Thyroid gland (tissue), 4 donors: ENCODE measurements at regions not wholly inside any gene's neighbourhood (a gene's known extent, or its start where the extent isn't known, plus 50 kb on each side); places are given as distances from the start of the nearest gene placed in this dataset.

Source experiments
- DNase-seq, 2 donors: peaks; one replicate each; pipeline ENCODE4 v3.0.0-alpha.2; 2019
- H3K27ac ChIP-seq, 3 donors: fragments of 200-600 bp; sonication (generic); 1 replicate in 2 of 3; 2 replicates in 1 of 3; pipeline ENCODE4 v1.5.1; 2016 to 2019; ENCODE audit warnings: mild to moderate bottlenecking in 1 of 3, moderate library complexity in 1 of 3
- H3K27me3 ChIP-seq: fragments of 200-600 bp; sonication (generic); one replicate; pipeline ENCODE4 v1.5.1; 2019
- H3K36me3 ChIP-seq, 2 donors: fragments of 200-600 bp; sonication (generic); one replicate each; pipeline ENCODE4 v1.5.1; 2016 to 2019
- H3K4me1 ChIP-seq, 2 donors: fragments of 200-600 bp; sonication (generic); one replicate each; pipeline ENCODE4 v1.5.1; 2017 to 2019
- H3K4me3 ChIP-seq, 3 donors: fragments of 200-600 bp; sonication (generic); replicated peaks in 1 of 3; 1 replicate in 2 of 3; 2 replicates in 1 of 3; pipeline ENCODE4 v1.5.1; 2016; ENCODE audit warnings: mild to moderate bottlenecking in 1 of 3
- H3K9me3 ChIP-seq: fragments of 200-600 bp; sonication (generic); one replicate; pipeline ENCODE4 v1.5.1; 2017
- POLR2A ChIP-seq, 2 donors: fragments of 450-650 bp; IDR thresholded peaks; one replicate each; pipeline ENCODE4 v1.6.1; 2017; ENCODE audit warnings: antibody characterized with exemption in 2 of 2, mild to moderate bottlenecking in 2 of 2, moderate library complexity in 1 of 2
- WGBS, 2 donors: methylation state at CpG; one replicate each; pipeline ENCODE4 v1.1.5; 2017; 5-methylcytosine and 5-hydroxymethylcytosine counted together
- intact Hi-C: fragments of 100-400 bp; cut with DNase I; formaldehyde crosslinking; loops from one replicate; pipeline ENCODE4 v1.15.1; 2023
- TF ChIP-seq, protein P1 (sequence below), 6 experiments: fragments of 200-600 bp in 3 of 6; fragments of 450-650 bp in 3 of 6; sonication (generic) in 3 of 6; IDR thresholded peaks; one replicate each; pipeline ENCODE4 v1.5.1; 2016 to 2019; ENCODE audit warnings: antibody characterized with exemption in 6 of 6, mild to moderate bottlenecking in 2 of 6, inconsistent platforms in 1 of 6, moderate library complexity in 1 of 6

DNA sequence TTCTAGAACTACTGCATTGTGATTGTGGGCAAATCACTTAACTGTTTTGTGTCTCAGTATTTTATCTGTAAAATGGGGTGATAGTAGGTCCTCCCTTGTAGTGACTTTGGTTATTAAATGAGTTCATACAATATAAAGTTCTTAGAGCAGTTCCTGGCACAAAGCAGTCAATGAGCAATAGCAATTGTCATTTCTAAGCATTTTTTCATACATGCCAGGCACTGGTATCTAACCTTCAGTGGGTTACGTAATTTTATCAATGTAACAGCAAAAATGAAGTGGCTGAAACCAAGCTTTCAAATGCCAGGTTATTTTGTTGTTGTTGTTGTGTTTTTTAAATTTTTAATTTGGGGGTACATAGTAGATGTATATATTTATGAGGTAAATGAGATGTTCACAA lies 401.9 kb downstream of the MEIS1 start:
- H3K4me1 ChIP-seq: no peaks in the 10 kb centered on the region
- no peak overlapping the region for H3K4me3 ChIP-seq
- intact Hi-C loops: no loop called here
- no peak overlapping the region for H3K27ac ChIP-seq
- WGBS, 2 donors: 90 to 97% methylated on average over 1 of the region's 1 CpG
- no peaks in the 10 kb centered on the region for H3K27me3 ChIP-seq
- no peak for DNase-seq
- no peaks in the 10 kb centered on the region for H3K36me3 ChIP-seq
- H3K9me3 ChIP-seq: no peaks in the 10 kb centered on the region
- no peak for TF ChIP-seq POLR2A (IDR thresholded peaks at IDR 0.05)
- TF ChIP-seq, protein P1, sequence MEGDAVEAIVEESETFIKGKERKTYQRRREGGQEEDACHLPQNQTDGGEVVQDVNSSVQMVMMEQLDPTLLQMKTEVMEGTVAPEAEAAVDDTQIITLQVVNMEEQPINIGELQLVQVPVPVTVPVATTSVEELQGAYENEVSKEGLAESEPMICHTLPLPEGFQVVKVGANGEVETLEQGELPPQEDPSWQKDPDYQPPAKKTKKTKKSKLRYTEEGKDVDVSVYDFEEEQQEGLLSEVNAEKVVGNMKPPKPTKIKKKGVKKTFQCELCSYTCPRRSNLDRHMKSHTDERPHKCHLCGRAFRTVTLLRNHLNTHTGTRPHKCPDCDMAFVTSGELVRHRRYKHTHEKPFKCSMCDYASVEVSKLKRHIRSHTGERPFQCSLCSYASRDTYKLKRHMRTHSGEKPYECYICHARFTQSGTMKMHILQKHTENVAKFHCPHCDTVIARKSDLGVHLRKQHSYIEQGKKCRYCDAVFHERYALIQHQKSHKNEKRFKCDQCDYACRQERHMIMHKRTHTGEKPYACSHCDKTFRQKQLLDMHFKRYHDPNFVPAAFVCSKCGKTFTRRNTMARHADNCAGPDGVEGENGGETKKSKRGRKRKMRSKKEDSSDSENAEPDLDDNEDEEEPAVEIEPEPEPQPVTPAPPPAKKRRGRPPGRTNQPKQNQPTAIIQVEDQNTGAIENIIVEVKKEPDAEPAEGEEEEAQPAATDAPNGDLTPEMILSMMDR (IDR thresholded peaks at IDR 0.05): no peak

DNA sequence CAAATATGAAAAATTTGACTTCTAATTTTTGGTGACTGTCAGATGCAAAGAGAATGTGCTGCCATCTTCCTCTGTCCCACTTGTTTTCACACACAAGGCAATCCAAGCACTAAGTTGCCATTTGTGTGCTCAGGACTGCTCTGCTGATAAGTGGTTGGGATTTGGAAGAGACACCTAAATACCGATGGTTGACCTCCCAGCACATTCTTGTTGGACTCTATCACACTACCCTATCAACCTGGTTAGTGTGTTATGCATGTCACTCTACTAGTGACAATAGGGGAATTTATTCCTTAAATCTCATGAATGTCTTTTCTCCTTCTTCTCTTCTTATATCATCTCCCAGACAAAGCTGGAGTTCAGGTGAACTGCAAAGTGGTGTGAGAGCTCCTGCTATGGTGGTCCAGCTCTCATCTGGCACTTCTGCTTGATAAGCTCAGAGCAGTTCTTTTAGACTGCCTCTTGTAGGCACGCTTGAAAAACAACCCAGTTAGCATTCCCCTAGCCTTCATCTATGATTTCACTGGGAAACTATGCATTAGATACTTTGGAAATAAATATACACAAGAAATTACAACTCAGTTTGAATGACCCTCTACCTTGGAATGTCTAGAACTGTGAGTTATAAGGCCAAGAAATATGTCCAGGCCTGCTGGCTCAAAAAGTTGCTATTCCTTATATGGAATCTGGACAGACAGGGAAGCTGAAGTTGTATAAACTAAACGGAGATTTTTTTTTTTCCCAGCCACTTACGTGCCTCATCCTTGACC lies 404.8 kb downstream of the MEIS1 start:
- H3K27ac ChIP-seq: no peak overlapping the region
- H3K36me3 ChIP-seq: no peaks in the 10 kb centered on the region
- H3K27me3 ChIP-seq: no peaks in the 10 kb centered on the region
- DNase-seq: no peak
- 33 to 38% methylated on average over 4 of the region's 4 CpGs for WGBS, 2 donors
- TF ChIP-seq, protein P1 (IDR thresholded peaks at IDR 0.05): no peak
- no peak for TF ChIP-seq POLR2A (IDR thresholded peaks at IDR 0.05)
- H3K4me3 ChIP-seq: no peak overlapping the region
- intact Hi-C loops: no loop called here
- H3K4me1 ChIP-seq: no peaks in the 10 kb centered on the region
- no peaks in the 10 kb centered on the region for H3K9me3 ChIP-seq

DNA sequence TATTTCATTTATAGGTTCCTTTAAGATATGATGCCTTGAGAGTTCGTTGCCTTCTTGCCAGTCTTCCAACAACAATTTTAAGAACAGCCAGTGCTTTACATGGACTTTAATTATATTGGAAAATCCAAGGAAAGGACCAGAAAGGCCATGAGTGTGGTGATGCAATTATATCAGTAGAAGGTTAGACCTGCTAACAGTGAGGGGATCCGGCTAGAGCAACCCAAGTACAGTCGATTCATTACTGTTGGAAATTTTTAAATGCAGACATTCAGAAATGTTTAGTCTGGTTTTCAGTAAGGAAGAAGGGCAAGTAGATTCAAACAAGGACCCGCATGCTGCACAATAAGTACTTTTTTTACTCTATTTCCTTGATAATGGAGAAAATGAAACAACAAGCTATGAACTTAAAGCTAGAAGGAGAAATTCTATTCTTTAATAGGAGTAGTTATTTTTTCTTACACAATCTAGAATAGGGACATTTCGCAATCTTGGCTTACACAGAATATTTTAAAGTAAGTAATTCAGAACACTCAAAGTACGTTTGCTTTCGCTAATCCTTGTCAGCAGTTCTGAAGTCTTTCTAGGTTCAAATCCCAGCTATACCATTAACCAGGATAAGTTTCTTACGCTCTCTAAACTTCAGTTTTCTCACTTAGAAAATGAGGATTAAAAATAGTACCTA lies 405.5 kb downstream of the MEIS1 start:
- no peak for TF ChIP-seq POLR2A (IDR thresholded peaks at IDR 0.05)
- TF ChIP-seq, protein P1 (IDR thresholded peaks at IDR 0.05): no peak
- Histone ChIP-seq H3K36me3 (no peaks in the 10 kb centered on the region), H3K27ac (no peak overlapping the region), H3K4me3 (no peak overlapping the region), H3K4me1 (no peaks in the 10 kb centered on the region), H3K27me3 (no peaks in the 10 kb centered on the region), H3K9me3 (no peaks in the 10 kb centered on the region)
- DNase-seq: no peak
- intact Hi-C loops: no loop called here
- WGBS, 2 donors: 80 to 81% methylated on average over 8 of the region's 8 CpGs

DNA sequence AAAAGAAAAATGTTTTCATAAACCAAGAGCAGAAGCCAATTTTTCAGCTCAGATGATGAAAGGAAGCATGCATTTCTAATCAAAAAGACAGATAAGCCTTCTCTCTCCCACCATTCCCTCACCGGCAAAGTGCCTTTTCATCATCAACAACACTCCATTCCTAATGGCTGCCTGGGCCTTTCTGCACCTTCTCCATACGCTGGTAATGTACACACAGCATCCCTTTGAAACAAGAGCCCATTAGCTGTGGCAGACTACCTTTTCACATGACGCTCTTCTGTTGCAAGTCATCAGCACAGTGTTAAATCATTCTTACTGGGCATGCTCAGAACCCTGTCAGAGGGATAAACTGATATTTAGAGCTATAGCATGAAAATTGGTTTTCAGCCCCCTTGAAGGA lies 408.9 kb downstream of the MEIS1 start:
- no peaks in the 10 kb centered on the region for H3K27me3 ChIP-seq
- no peaks in the 10 kb centered on the region for H3K36me3 ChIP-seq
- TF ChIP-seq POLR2A (IDR thresholded peaks at IDR 0.05): no peak
- TF ChIP-seq, protein P1 (IDR thresholded peaks at IDR 0.05): no peak
- intact Hi-C loops: no loop called here
- DNase-seq: no peak
- H3K27ac ChIP-seq: no peak overlapping the region
- no peak overlapping the region for H3K4me3 ChIP-seq
- WGBS, 2 donors: 65 to 87% methylated on average over 3 of the region's 3 CpGs
- no peaks in the 10 kb centered on the region for H3K4me1 ChIP-seq
- no peaks in the 10 kb centered on the region for H3K9me3 ChIP-seq

DNA sequence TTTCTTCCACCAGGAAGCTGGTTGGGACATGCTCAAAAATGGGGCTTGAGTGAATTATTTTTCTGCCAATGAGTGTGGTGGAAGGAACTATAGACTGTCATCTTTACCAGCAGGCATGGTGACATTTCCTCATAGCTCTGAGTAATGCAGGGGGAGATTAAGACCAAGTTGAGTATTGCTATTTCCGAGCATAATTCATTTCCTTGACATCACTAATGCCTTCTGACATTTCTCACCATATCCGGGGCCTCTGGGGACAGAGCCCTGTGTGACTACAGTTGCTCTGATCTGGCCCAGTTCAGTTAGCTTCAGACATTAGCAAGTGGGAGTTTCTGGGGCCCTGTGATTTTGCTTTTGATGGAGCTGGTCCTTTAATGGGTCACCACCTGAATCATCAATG lies 410.4 kb downstream of the MEIS1 start:
- no peak for DNase-seq
- Histone ChIP-seq H3K27ac (no peak overlapping the region), H3K36me3 (no peaks in the 10 kb centered on the region), H3K9me3 (no peaks in the 10 kb centered on the region), H3K27me3 (no peaks in the 10 kb centered on the region), H3K4me1 (no peaks in the 10 kb centered on the region), H3K4me3 (no peak overlapping the region)
- TF ChIP-seq, protein P1 (IDR thresholded peaks at IDR 0.05): no peak
- TF ChIP-seq POLR2A (IDR thresholded peaks at IDR 0.05): no peak
- intact Hi-C loops: no loop called here
- WGBS, 2 donors: 57 to 73% methylated on average over 2 of the region's 2 CpGs
